HS-5 (cell line): ENCODE measurements at regions not wholly inside any gene's neighbourhood (a gene's known extent, or its start where the extent isn't known, plus 50 kb on each side); places are given as distances from the start of the nearest gene placed in this dataset.

Source experiments
- DNase-seq: peaks from one replicate; pipeline ENCODE4 v3.0.0-alpha.2; 2012; ENCODE audit warnings: low read depth

GRCh38 chr9:109883623-109884022 lies 103.6 kb downstream of the PALM2AKAP2 start:
- DNase-seq, result no peak

DNA sequence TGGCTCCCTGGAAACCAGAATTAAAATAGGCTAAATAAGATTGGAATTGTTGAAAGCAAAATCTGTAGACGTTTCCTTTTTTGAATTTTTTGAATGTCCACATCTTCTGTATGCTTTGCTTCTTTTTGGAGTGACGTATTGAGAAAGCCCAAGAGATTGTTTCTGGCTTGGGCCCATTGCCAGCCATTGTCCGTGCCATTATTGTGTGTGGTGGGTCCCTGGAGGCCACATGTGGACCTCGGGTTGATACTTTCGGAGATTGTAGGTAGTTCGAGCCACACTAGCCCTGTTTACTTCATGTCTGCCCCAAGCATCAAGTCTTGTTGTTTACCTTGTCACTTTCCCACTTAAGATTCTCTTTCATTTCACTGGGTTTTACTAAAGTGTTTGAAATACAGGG lies 106.0 kb downstream of the PALM2AKAP2 start:
- DNase-seq, result no peak

GRCh38 chr9:109886617-109887016 lies 106.6 kb downstream of the PALM2AKAP2 start:
- DNase-seq, result no peak

DNA sequence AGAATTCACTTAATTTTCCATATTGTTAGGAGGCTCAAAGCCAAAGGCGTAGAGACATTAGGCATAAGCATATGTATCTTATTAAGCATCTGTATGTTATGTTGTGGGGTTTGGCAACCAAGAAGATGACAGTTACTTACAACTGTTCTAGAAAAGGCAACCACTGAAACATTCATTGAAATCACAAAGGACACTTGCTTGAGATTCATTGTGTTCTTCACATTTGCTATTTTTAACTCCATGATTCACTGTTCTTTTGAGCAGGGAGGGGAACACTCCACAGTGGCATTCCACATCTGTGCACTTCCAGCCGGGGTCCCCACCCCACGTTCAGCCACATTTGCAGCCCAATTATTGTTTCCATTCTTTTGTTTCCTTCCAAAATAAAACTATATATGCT lies 107.1 kb downstream of the PALM2AKAP2 start:
- no peak for DNase-seq

GRCh38 chr9:109888695-109889094 lies 108.7 kb downstream of the PALM2AKAP2 start:
- no peak for DNase-seq

DNA sequence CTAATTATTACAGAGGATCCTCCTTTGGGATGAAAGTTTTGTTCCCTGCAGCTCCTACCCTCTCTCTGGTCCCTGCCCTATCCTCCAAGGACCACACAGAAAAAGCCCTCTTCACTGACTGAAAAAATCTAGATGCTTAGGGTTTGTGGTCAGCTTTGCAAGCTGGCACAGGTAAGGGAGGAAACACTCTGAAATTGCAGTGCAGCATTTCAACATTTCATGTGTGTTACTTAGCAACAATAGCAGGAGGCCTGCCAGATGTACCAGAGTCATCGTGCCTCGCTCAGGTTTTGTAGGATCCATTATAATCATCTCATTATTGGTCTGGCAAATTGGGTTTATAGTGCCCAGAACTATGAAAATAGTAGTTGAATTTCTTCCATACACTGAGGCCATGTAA lies 109.5 kb downstream of the PALM2AKAP2 start:
- no peak for DNase-seq

- no peak for DNase-seq
Observed at GRCh38 chr9:109893241-109893640, 113.2 kb downstream of the PALM2AKAP2 start.

DNA sequence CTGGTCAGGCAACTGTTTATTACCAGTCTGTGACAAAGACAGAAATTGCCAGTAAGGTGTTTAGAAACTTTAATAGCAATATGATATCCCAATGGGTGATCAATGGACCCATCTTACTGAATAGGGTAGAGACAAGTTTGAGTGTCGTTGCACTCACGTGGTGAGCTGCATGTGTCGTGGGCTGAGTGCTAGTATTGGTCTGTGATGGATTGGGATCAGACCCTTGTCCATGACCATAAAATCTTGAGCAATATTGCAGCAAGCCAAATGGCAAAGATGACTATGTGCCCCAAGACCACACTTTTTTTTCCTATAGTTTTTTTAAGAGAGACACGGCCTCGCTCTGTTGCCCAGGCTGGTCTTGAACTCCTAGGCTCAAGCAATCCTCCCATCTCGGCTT lies 114.5 kb downstream of the PALM2AKAP2 start:
- no peak for DNase-seq

GRCh38 chr9:109894921-109895758 lies 115.1 kb downstream of the PALM2AKAP2 start:
- DNase-seq, result no peak

DNA sequence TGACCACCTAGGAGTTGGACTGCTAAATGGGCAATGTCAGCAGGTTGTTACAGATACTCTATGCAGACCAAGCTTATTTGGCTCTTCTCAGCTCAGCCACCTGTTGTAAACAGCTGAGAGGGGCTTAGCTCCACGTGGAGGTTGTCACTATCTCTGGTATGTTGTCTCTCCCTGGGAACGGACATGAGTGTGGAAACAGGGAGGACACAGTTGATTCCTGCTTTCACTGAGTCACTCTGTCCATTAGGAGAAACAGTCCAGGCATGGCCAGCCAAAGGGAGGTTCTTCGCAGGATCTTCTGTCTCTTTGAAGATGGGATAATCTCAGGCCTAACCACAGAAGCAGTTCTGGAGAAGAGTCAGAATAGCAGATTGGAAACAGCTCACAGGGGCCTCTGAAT lies 121.2 kb downstream of the PALM2AKAP2 start:
- no peak for DNase-seq

DNA sequence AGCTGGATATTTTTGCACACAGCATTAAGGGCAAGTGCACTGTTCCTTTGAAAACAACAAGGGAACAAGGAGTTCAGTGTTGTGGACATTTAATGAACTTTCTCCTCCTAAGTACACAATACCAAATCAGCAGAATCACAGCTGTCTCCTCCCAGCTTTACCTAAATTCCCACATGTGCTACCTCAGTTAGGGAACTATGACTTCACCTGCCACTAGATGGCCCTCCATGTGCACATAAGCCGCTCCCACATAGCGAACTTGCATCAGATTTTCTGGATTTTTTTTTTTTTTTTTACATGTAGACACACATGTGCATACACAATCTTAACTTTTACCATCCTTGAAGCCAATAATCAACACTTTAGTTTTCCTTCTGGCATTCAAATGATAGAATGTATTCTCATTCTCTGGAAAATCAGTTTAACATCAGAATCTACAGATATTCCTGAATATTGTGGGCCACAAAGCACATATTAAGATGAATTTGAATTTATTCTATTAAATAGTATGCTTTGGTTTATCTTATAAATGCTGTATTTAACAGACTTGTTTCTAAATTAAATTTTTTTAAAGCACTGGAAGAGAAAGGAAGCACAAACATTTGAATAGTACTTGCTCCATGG lies 123.6 kb downstream of the PALM2AKAP2 start:
- DNase-seq, result peak; percentile 66

GRCh38 chr9:109904666-109905065 lies 124.7 kb downstream of the PALM2AKAP2 start:
- no peak for DNase-seq

- DNase-seq, result no peak
Observed at GRCh38 chr9:109905472-109905871, 125.5 kb downstream of the PALM2AKAP2 start.

DNA sequence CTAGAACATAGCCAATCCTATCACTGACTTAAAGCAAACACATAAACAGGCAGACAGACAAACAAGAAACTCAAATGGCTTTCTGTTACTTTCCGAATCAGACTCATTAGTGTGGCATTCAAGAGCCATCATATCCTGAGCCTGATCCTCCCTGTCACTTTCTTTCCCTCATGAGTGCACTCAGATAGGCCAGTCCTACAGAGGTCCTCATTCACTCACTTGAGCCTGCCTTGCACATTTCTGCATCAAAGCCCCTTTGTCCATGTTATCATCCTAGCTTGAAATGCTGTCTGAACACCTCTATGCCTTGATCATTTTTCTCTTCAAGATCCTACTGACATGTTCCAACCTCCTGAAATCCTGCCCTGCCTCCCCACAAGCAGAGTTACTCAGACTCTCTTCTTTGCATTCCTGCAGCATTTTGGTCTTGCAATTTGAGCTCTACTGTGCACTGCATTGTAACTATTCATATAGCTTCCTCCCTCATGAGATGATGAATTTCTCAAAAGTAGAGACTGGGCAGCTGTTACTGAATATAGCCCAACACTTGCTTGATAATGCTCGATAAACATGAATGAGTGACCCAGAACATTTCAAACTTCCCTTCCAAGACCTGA lies 126.9 kb downstream of the PALM2AKAP2 start:
- DNase-seq, result no peak

DNA sequence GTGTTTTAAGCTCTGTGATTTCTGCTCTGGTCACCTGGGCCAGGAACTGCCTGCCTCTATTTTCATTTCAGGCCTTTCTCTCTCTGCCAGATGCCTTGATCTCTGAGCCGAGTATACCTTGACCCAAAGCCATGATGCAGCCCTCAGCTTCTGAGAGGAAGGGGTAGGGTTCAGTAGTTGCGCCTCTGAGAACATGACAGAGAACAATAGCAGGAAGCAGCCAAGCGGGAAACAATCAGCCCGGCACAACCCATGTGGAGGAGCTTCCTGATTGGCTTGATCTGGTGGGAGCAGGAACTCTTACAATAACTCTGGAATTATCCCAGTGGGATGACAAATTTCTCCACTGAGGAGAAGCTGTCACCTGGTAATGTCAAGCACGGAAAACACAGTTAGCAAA lies 127.4 kb downstream of the PALM2AKAP2 start:
- no peak for DNase-seq

GRCh38 chr9:109907810-109908458 lies 127.9 kb downstream of the PALM2AKAP2 start:
- no peak for DNase-seq

- DNase-seq, result no peak
Observed at GRCh38 chr9:109908459-109909390, 128.7 kb downstream of the PALM2AKAP2 start.

DNA sequence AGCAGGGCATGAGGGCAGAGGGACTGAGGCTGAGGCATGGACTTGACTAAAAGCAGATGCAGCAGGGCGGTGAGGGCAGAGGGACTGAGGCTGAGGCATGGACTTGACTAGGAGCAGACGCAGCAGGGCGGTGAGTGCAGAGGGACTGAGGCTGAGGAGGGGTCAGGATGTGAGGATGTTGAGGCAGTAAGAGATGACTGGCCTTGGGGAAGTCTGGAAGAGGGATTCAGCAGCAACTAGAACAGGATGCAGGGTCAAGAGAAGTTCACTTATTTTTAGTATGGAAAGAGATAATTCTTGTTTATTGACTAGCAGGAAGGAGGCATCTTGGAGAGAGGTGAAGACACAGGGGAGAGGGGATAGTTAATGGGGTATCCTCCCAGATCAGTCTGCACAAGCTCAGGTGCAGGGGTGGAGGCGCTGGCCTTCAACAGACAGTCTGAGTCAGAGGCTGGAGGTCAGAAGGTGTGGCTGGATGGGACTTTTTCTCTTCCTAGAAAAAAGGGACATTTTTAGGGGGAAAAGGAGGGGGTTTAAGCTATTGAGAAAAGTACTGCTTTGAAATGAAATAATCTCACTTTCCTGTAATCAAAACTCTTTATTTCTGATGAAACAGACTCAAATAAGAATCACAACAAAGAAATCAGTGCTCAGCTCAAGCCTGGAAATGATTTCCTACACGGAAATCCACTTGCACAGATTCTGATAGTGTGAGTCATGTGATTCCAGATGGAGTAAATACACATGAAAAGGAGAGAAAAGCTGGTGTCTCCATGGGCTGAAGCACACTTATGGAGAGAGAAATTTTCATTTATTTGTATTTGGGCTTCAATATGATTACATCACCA lies 130.9 kb downstream of the PALM2AKAP2 start:
- peak; percentile 71 for DNase-seq

DNA sequence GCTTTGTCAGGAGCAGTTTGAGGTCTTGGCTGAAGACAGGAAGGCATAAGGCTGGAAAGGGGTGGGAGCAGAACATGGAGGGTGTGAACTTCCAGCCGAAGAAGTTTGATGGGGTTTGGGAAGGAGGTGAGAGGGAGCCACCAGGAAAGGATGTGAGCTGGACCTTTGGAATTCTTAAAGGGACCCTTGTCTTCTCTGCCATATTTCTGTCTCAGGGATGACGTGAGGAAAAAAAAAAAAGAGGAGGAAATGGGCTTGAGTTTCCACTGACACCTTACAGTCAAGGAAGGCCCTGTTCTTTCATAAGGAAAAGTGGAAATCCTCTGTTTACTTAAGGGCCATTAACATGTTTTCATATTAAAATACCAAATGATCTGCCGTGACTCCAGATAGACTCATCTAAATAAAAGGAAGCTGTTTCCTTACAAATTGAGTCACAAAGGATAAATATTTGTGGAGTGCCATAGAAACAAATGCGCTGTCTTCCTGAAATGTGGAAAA lies 132.1 kb downstream of the PALM2AKAP2 start:
- peak; percentile 68 for DNase-seq

GRCh38 chr9:109912726-109913460 lies 132.9 kb downstream of the PALM2AKAP2 start:
- DNase-seq, result no peak
